CD4-positive, alpha-beta T cell treated with Interleukin-4 for 4 hours (primary cell): ENCODE measurements at regions not wholly inside any gene's neighbourhood (a gene's known extent, or its start where the extent isn't known, plus 50 kb on each side); places are given as distances from the start of the nearest gene placed in this dataset.
"Not testable (repeated sequence)": the region's sequence is repeated elsewhere in the genome, so short reads cannot be mapped to it uniquely, and the experiment has no call there.

ENCODE experiments used
- DNase-seq: peaks from one replicate; pipeline ENCODE4 v3.0.0-alpha.2; 2020

DNA sequence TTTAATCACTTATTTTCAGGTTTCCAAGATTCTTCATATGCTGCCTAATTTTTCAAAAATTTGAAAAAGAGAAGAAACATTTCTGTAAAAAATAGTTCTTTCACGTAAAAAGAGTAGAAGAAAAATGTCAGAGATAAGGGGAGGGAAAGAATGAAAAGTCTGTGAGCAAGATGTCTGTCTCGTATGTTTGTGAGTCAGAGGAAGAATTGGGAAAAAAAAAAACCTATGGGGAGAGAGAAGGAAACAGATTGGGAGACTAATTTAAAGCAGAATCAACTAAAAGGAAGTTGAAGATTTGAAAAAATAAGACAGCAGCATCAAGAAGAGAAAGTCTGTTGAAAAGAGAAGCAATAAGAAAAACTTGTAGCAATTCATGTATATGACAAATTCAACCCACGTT is 456.3 kb downstream of the HINT1 start:
- DNase-seq: no peak

DNA sequence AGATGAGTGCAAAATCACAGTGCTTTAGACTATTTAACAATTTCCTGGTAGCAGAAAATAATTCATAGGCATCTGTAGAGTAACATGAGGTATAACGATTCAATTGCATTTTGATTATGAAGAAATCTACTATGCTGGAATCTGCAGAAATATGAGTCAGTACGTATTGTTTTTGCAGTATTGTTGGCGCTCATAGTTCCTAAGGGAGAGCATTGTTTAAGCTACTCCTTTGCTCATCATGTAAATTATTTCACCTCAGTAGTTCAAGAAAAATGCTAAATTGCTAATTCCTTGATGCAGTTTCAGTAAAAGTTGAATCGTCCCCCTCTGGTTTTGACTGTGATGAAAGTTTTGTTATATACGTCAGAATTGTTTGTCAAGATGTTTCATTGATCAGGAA is 458.4 kb downstream of the HINT1 start:
- no peak for DNase-seq

DNA sequence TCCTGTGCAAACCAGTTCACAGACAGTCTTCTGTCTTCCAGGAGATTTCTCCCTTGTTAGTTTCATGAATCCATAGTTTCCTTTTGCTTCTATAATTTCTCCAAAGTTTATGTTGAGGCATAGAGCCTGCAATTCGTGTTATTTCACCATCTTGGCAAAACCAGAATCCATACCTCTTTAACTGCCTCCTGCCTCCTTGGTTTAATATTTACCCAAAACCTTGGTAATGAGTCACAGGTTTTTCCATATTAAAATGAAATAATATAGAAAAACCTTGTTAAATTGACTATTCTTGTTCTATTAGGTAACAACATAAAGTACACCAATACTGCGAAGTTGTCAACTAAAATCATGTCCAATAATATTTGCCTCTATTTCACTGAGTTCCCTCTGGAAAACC is 459.7 kb downstream of the HINT1 start:
- DNase-seq: no peak

DNA sequence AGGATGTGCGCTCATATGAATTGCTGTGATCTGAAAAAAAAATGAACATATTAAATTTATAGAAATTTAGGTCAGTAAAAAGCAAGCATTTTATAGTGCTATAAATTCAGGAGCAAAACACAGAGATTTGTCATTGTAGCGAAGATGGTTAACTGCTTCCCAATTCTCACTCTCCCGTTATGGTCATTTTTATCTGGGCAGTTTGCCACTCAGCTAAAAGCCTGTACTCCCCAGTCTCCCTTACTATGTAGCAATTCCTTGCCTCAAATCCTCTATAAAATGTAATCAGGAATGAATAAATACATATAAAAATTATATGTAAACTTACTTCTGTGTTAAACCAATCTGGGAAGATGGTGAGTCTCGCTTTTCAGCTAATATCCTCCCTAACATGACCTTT is 471.5 kb downstream of the HINT1 start:
- DNase-seq: no peak

DNA sequence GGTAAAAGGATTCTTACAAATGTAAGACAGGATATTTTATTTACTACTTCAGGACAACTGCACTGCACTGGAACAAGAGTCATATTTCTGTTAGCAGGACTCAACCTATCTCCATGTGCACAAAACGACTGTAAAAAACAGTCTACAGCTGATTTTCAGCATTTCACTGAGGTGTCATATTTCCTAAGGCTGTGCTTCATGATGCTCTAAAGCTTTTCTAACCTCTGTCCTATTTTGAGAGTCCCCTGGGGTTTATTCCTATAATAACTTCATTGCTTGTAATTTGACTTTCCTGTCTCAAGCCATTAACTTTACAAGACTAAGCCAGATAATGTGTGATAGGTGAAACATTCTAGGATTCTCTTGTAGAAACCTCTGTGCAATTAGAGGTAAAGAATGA is 472.3 kb downstream of the HINT1 start:
- no peak for DNase-seq

DNA sequence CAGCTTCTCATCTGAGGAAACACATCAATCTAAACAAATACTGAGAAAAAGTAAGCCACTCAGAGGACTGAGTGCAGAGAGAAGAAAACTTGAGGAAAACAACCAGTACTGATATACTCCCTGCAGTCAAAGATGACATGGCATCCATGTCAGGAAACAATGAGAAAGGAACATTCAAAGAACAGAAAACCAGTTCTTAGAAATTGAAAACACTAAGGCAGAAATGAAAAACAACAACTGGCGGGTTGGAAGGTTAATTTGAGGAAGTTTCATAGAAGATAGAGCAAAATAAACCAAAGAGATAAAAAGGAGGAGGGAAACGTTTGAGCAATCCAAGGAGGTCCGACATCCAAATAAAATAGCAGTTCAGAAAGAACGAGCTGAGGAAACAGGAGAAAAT is 475.2 kb downstream of the HINT1 start:
- DNase-seq: no peak

DNA sequence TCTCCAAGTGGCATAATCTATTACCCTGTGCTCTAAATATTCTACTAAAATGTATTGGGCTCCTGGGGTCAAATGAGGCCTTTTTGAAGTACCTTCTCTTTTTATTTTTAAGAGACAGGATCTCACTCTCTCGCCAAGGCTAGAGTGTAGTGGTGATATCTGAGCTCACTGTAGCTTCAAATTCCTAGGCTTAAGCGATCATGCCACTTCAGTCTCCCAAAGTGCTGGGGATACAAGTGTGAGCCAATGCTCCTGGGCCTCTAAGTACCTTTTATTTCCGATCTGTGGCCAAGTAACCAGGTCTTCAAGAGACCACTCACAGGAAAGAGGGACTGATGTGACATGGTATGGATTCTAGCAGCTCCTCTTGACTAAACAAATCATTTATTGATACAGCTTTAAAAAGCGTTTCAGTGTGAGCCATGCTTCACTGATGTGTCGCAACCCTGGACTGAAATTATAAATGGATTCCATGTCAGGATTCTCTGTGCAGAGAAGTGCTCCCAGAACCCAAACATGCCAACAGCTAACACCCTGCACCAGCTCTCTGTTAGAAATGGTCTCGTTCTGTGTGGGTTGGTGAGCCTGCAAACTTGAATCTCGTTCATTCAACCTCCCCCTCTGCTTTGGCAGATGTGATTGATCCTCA is 477.8 kb downstream of the HINT1 start:
- DNase-seq: no peak

DNA sequence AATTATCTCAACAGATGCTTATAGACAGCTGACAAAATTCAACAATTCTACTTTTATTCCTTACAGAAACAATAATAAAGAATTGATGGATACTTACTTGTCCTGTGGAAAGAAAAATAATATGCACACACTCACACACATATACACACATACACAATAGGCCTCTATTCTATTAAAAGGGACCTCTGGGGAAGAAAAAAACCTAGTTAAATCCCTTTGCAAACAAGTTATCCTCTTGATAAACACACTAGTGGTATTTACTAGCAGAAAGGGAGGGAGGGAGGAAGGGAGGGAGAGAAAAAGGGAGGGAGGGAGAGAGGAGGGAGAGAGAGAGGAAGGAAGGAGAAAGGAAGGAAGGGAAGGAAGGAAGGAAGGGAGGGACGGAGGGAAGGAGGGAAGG is 486.4 kb downstream of the HINT1 start:
- DNase-seq: no peak

DNA sequence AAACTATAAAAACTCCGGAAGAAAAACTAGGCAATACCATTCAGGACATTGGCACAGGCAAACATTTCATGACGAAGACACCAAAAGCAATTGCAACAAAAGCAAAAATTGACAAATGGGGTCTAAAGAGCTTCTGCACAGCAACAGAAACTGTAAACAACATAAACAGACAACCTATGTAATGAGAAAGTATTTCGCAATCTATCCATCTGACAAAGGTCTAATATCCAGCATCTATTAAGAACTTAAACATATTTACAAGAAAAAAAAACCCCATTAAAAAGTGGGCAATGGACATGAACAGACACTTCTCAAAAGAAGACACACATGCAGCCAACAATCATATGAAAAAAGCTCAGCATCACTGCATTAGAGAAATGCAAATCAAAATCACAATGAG is 498.6 kb downstream of the HINT1 start:
- no peak for DNase-seq

DNA sequence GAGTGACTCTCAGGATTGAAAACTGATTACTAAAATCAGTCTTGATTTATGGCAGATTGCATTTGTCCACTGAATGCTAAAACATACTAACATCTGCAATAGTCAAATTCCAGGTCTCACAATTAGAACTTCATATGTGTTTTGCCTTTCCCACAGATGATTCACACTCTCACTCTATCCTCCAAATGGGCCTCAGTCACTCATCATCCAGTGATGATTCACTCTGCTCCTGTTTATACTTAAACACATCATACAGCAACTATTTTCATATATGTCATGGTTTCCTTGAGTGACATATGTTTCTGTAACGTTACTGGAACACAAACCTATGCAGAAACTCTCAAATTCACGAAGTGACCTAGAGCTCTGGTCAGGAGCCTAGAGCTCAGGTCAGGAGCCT is 512.9 kb downstream of the HINT1 start:
- no peak for DNase-seq

DNA sequence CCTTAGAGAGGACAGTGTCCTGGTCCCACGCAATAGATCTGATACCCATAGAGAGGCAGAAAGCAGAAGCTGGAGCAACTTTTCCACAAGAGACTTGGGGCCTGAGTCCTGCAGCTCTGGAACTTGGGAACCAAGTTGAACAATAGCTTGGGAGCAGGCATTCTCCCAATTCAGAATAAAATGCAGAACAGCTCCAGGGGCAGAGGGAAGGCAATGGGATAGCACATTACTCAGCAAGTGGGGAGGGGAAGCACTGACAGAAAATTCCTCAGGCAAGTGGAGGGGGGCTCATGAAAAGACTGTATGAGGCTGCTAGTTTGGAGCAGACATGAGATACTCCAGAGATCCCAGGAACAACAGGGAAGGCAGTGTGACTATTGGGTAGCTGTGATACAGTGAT is 513.6 kb downstream of the HINT1 start:
- no peak for DNase-seq

DNA sequence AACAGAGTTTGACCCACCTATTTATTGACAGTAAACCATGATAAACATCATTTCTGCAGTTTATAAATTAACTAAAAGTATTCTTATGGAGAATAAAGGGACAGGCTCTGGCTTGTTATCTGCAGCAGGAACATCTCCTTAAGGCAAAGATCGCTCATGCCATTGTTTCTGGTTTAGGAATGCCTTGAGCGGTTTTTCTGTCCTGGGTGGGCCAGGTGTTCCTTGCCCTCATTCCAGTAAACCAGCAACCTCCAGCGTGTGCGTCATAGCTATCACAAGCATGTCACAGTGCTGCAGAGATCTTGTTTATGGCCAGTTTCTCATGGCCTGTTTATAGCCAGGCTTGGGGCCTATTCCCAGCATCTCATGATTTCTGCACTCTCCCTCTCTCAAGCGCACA is 521.7 kb downstream of the HINT1 start:
- DNase-seq: no peak

DNA sequence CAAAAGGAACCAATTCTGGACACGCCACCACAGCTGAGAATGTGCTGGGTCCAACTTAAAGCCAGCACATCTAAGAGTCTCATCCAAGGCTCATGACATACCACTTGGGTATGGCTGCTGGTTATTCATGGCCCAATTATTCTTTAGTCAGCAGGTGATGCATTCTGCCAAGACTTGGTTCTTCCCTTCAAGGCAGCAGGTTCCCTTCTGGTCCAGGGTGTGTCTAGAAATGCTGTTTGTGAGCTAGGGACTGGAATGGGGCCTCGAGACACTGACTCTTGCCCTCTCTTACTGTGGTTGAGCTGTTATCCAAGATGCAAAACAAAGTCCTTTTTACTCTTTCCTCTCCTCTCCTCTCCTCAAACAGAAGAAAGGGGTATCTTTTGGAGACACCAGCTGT is 522.6 kb downstream of the HINT1 start:
- no peak for DNase-seq

DNA sequence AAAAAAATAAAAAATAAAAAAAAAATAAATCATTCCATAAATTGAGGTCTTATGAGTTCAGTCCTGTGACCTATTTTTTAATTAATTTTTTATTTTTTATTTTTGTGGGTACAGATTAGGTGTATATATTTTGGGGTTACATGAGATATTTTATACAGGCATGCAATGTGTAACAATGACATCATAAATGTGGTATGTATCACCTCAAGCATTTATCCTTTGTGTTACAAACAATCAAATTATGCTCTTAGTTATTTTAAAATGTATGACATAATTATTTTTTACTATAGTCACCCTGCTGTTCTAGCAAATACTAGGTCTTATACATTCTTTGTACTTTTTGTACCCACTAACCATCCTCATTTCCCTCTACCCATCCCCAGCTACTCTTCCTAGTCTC is 537.9 kb downstream of the HINT1 start:
- DNase-seq: no peak

DNA sequence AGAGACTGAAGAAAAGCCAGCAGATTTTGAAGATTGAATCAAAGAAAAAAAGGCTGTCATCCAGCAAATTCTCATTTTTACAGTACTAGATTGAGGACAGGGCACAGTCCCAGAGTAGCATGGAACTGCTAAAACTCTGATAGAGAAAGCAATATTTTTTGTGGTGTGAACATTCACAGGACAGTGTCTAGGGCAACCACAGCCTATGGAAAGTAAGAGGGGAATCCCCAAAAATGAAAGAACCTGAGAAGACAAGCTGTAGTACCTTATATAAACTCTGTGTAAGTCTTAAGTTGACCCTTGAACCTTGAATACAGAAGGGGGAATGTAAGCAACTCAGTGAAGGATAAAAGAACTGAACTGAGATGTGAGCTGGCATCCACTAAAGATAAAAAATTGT is 540.3 kb downstream of the HINT1 start:
- no peak for DNase-seq

DNA sequence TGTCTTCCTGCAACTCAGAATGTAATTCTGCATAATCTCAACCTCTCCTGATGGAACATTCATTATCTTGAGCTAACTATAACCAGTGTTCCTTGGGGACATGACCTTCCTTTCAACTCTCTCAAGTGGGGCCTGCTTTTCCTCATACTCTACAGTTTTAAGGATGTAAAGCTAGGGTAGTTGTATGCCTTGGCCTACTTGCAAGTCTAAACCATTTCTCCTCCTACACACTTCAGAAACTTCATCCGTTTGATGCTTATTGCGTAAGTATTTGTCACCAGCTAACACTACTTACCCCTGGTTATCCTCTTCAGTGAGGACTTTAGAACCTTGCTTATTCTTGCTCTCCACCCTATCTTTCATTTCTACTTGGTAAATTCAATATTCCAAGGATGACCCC is 548.9 kb downstream of the HINT1 start:
- DNase-seq: no peak

DNA sequence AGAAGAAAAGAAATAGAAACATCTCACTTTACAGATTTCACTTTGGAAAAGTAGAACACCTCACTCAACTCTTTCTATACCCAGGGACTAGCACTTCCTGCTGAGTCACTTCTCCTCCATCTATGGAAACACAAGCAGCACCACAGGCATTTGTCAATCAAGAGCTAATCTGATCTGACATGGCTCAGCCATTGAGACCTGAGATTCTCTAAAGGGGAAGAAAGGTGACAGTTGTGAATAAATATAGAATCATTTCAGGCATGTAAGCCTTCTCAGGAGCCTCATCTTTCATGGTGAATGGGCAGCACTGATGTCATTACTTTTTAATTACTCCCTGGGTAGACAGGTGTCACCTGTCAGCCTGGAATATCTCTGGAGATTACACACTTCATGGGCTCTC is 559.8 kb downstream of the HINT1 start:
- no peak for DNase-seq

DNA sequence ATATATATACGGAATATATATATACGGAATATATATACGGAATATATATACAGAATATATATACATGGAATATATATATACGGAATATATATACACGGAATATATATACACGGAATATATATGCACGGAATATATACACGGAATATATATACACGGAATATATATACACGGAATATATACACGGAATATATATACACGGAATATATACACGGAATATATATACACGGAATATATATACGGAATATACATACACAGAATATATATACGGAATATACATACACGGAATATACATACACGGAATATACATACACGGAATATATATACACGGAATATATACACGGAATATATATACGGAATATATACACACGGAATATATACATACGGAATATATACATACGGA is 568.4 kb downstream of the HINT1 start:
- DNase-seq: not testable (repeated sequence)

DNA sequence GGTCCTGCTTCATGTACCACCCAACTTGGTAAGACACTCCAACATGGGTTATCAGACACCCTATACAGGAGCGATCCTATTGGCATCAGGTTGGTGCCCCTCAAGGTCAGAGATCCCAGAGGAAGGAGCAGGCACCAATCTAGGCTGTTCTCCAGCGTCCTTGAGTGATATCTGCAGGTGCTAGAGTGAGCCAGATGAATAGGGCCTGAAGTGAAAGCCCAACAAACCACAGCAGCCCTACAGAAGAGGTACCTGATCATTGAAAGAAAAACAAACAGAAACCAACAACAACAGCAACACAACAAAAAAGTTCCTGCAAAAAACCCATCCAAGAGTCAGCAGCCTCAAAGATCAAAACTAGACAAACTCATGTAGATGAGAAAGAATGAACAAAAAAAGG is 584.8 kb downstream of the HINT1 start:
- no peak for DNase-seq

DNA sequence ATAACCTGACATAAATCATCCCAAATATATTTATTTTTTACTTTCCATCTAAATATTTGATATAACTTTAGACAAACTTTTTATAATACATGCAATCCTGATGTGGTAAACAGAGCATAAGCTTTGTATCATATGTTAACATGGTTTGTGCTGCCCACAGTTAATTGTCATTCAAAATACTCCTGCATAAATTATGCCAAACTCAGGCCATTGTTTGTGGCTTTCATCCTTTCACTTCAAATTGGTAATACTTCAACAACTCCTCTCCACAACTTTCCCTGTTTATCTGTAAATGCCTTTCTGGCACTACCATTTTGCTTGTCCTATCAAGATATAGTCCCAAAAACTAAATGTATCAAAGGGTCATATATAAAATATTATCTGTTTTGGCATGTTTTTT is 586.7 kb downstream of the HINT1 start:
- DNase-seq: no peak

DNA sequence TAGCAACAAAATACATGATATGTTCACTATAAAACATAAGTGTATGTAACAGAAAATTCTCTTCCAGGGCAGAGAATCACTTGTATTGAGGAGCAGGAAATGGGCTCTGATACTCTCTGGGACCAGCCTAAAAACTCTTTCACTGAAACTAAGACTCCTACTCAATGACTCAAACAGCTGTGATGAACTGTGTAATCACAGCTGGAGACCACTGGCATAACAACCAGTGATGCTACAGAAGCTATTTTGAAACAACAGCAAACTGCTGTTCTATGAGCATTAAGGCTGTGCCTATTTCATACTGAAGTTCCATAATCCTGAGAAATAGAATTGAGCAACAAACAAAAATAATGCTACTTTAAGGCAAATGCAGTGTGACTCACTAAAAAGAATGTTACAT is 594.0 kb downstream of the HINT1 start:
- no peak for DNase-seq

DNA sequence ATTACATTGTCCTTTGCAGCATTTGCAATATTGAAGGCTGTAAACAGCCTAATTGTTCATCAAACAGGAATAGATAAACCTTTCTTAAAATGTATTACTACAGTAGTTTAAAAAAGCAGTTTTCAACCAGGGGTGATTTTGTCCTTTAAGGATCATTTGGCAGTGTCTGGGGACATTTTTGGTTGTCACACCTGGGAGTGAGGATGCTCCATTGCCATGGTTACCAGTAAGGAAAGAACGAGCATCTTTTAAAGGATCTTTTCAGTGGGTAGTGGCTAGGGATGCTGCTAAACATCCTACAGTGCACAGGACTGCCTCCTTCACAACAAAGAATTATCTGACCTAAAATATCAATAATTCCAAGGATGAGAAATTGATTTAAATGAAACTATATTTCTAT is 596.3 kb downstream of the HINT1 start:
- no peak for DNase-seq

DNA sequence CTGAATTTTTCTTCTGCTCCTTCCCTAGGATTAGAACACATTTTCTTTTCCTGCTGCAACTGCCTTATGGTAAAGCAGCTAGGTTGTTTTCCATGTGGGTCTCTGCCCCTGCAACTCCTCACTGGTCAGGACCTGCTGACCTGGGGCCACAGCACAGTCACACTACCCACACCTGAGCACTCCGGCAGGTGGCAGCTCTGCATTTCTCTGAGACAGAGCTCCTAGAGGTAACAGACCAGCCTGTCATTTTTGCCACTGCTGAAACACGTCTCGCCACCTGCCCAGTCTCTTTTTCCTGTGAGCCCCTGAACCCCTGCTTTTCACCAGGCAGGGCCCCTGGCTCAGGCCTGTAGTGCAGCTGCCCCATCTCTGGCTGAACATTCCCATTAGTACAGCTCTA is 609.6 kb downstream of the HINT1 start:
- DNase-seq: no peak

DNA sequence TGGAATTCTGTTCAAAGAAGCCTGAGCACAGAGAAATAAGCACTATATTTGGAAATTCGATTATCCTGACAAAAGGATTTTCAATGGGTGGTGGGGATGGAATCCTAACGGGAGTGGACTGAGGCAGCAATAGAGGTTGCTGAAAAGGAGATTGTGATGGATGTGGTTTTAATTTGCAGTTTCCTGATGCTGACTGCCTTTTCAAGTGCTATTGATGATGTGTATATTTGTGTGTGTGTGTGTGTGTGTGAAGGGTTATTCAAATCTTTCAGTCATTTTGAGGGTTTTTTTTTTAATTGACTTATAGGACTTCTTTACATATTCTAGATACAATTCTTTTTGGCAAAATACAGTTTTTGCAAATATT is 614.5 kb downstream of the HINT1 start:
- no peak for DNase-seq

DNA sequence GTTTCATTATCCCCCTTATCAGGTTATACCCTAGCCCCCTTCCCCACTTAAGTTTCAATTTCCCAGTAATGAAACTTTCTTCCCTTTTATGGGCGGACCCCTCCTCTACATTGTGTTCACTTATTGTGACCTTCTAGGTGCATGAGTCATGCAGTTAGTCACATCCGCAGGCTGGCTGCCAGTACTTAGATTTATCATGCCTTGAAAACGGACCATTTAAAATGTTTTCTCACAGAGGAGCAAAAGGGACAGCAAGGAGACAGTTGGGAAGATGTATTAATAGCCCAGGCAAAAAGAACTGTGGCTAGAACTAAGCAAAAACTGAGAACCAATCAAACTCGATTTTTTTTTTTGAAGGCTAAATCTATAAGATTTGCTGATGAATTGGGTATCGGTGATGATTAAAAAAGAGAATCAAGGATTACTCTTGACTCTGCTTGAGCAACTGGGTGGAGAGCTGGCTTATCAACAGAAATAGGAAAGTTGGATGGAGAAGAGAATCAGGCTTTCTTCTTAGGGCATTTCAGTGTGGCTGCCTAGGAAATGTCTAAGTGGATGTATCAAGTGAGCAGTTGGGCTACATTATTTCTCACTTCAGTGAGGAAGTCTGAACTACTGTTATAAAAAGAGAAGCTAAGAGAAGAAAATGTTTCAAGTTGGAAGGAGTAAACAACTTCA is 615.0 kb downstream of the HINT1 start:
- DNase-seq: no peak
